Thymus (tissue), 11 donors: ENCODE measurements at regions not wholly inside any gene's neighbourhood (a gene's known extent, or its start where the extent isn't known, plus 50 kb on each side); places are given as distances from the start of the nearest gene placed in this dataset.

Source experiments
- DNase-seq, 9 donors: peaks; one replicate each; pipeline ENCODE4 v3.0.0-alpha.2; 2013; ENCODE audit warnings: low spot score in 9 of 9, low read depth in 6 of 9, missing footprints in 1 of 9
- H3K27ac ChIP-seq, 2 donors: one replicate each; pipeline ENCODE4 v1.5.1; 2013; ENCODE audit warnings: control low read depth in 1 of 2, low read depth in 1 of 2, low read length in 1 of 2, mild to moderate bottlenecking in 1 of 2, moderate library complexity in 1 of 2
- H3K27me3 ChIP-seq, 2 donors: one replicate each; pipeline ENCODE4 v1.5.1; 2013; ENCODE audit warnings: low read length in 1 of 2; ENCODE audit not compliant: control insufficient read depth in 2 of 2, insufficient read depth in 1 of 2
- H3K36me3 ChIP-seq, 2 donors: one replicate each; pipeline ENCODE4 v1.5.1; 2013; ENCODE audit warnings: low read length in 1 of 2, mild to moderate bottlenecking in 1 of 2, moderate library complexity in 1 of 2; ENCODE audit not compliant: control insufficient read depth in 2 of 2, insufficient read depth in 2 of 2
- H3K4me1 ChIP-seq, 2 donors: one replicate each; pipeline ENCODE4 v1.5.1; 2013; ENCODE audit warnings: low read length in 2 of 2; ENCODE audit not compliant: control insufficient read depth in 2 of 2, insufficient read depth in 2 of 2
- H3K4me3 ChIP-seq, 2 donors: one replicate each; pipeline ENCODE4 v1.5.1; 2013; ENCODE audit warnings: low read length in 2 of 2, control low read depth in 1 of 2, mild to moderate bottlenecking in 1 of 2
- H3K9me3 ChIP-seq, 2 donors: one replicate each; pipeline ENCODE4 v1.5.1; 2013; ENCODE audit warnings: low read length in 1 of 2, mild to moderate bottlenecking in 1 of 2; ENCODE audit not compliant: control insufficient read depth in 2 of 2, insufficient read depth in 1 of 2
- WGBS: extraction: QIAGEN DNeasy Blood & Tissue Kit; methylation state at CpG from one replicate; pipeline ENCODE4 v1.1.7; 2013; 5-methylcytosine and 5-hydroxymethylcytosine counted together
- donor health status: healthy.

DNA sequence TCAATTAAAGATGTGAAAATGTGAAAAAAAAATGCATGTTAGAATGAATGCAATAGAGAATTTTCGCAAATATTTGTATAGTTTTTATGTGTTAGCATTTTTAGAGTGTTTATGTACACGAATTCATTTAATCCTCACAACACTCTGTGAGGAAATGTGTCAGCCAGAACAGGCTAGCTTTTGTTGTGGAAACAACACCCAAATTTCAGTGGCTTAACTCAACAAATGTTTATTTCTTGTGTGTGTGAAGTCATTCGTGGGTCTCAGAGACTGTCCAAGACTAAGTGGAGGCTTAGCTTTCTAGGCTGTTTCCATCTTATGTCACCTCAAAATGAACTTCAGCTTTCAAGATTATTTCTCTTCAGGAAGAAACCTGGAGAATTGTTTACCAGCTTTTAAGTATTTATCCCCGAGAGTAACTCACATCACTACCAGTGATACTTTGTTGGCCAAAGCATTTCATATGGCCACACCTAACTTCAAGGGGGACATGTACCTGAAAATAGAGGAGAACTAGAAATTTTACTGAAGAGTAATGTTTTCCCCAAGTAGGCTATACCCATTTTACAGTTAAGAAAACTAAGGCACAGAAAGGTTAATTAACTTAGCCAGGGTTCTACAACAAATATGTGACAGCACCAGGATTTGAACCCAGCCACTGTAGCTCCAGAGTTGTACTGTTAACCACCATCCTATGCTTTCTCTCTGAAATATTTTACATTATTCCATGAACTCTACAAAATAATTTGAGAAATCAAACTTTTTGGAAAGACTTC lies 306.1 kb downstream of the QKI start:
- Histone ChIP-seq H3K9me3 (no peaks in the 10 kb centered on the region), H3K27me3 (no peaks in the 10 kb centered on the region), H3K36me3 (no peaks in the 10 kb centered on the region), H3K4me3 (no peak overlapping the region), H3K27ac (no peak overlapping the region), H3K4me1 (no peaks in the 10 kb centered on the region)
- DNase-seq: no peak
- 93% methylated on average over 4 of the region's 4 CpGs for WGBS

- WGBS: 95% methylated on average over 5 of the region's 5 CpGs
- no peak for DNase-seq
- H3K27ac ChIP-seq: no peak overlapping the region
- H3K4me3 ChIP-seq: no peak overlapping the region
- H3K4me1 ChIP-seq: no peaks in the 10 kb centered on the region
- H3K9me3 ChIP-seq: no peaks in the 10 kb centered on the region
- no peaks in the 10 kb centered on the region for H3K27me3 ChIP-seq
- no peaks in the 10 kb centered on the region for H3K36me3 ChIP-seq
Measured at GRCh38 chr6:163720005-163720404, 305.5 kb downstream of the QKI start.

- WGBS: 87% methylated on average over 20 of the region's 20 CpGs
- H3K27me3 ChIP-seq: no peaks in the 10 kb centered on the region
- DNase-seq: no peak
- H3K4me3 ChIP-seq: no peak overlapping the region
- H3K27ac ChIP-seq: no peak overlapping the region
- H3K36me3 ChIP-seq: no peaks in the 10 kb centered on the region
- no peaks in the 10 kb centered on the region for H3K4me1 ChIP-seq
- no peaks in the 10 kb centered on the region for H3K9me3 ChIP-seq
Measured at GRCh38 chr6:163719028-163719742, 304.7 kb downstream of the QKI start.

DNA sequence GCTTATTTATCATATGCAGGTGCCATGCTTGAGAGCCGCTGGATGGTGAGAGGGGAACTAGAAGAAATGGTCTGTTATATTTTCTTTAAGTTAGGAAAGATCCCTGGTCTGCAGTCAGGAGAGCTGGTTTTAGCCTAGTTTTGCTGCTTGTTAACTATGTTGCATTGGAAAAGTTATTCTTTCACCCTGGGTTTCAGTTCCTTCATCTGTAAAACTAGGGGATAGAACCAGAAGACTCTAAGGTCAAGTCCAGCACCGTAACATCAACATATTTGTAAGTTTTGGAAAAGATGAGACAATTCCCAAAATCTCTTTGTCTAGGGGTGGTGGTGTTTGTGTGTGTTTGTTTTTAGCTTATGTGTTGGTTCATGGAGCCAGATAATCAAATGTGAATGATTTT lies 304.0 kb downstream of the QKI start:
- WGBS: 95% methylated on average over 2 of the region's 2 CpGs
- H3K27me3 ChIP-seq: no peaks in the 10 kb centered on the region
- no peak overlapping the region for H3K4me3 ChIP-seq
- no peaks in the 10 kb centered on the region for H3K4me1 ChIP-seq
- no peak overlapping the region for H3K27ac ChIP-seq
- no peaks in the 10 kb centered on the region for H3K36me3 ChIP-seq
- H3K9me3 ChIP-seq: no peaks in the 10 kb centered on the region
- no peak for DNase-seq

GRCh38 chr6:163717106-163717764 lies 302.7 kb downstream of the QKI start:
- Histone ChIP-seq H3K36me3 (no peaks in the 10 kb centered on the region), H3K27ac (no peak overlapping the region), H3K4me3 (no peak overlapping the region), H3K4me1 (peaks cover 0 to 7% of the 10 kb centered on the region in 2 donors), H3K9me3 (no peaks in the 10 kb centered on the region), H3K27me3 (no peaks in the 10 kb centered on the region)
- no peak for DNase-seq
- WGBS: 94% methylated on average over 9 of the region's 9 CpGs

DNA sequence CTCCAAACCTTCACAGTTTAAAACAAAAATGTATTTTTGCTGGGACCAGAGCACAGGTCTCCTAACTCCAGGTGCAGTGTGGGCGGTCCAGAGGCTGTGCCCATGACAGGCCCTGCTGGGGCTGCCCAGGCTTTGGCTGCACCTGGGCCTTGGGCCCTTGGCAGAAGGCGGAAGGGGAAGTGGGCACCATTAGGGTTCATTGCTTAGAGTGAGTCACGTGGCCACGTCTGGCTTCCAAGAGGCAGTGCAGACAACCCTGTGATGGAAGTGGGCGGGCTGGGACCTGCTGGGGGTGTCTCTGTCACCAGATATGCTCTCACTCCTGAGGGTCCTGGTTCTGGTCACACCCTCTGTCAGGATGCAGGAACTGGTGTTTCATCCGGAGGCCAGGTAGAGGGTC lies 302.2 kb downstream of the QKI start:
- 67% methylated on average over 6 of the region's 6 CpGs for whole genome bisulfite sequencing
- Histone ChIP-seq H3K27ac (no peak overlapping the region), H3K27me3 (no peaks in the 10 kb centered on the region), H3K9me3 (no peaks in the 10 kb centered on the region), H3K4me1 (peaks cover 0 to 7% of the 10 kb centered on the region in 2 donors), H3K36me3 (no peaks in the 10 kb centered on the region), H3K4me3 (no peak overlapping the region)
- no peak for DNase-seq

- Histone ChIP-seq H3K36me3 (no peaks in the 10 kb centered on the region), H3K27me3 (no peaks in the 10 kb centered on the region), H3K27ac (no peak overlapping the region), H3K4me1 (peaks cover 0 to 7% of the 10 kb centered on the region in 2 donors), H3K9me3 (no peaks in the 10 kb centered on the region), H3K4me3 (no peak overlapping the region)
- no peak for DNase-seq
- 98% methylated on average over 7 of the region's 7 CpGs for WGBS
Measured at GRCh38 chr6:163715846-163716245, 301.3 kb downstream of the QKI start.

- H3K4me3 ChIP-seq: no peak overlapping the region
- no peak overlapping the region for H3K27ac ChIP-seq
- DNase-seq: no peak
- H3K27me3 ChIP-seq: no peaks in the 10 kb centered on the region
- H3K9me3 ChIP-seq: no peaks in the 10 kb centered on the region
- peaks cover 0 to 7% of the 10 kb centered on the region in 2 donors for H3K4me1 ChIP-seq
- H3K36me3 ChIP-seq: no peaks in the 10 kb centered on the region
- WGBS: 96% methylated on average over 10 of the region's 10 CpGs
Measured at GRCh38 chr6:163714179-163714578, 299.7 kb downstream of the QKI start.

DNA sequence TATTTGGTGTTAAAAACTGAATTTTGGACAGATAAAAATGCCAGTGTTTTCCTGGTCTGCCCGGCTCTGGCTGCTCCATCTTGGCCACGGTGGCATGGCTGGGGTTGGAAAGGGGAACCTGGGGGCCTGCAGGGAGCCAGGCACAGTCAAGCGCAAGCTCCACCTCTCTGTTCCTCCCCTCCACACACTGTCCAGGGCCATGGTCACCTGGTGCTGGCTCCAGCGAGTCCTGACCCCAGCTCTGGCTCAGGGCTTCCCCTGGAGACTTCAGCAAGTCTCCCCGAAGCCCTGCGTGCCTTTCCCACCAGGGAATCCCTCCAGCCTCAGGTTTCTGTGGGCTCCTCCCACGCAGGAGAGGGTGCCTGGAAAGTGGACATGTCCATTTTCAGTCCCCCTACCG lies 298.5 kb downstream of the QKI start:
- Histone ChIP-seq H3K4me1 (peaks cover 0 to 7% of the 10 kb centered on the region in 2 donors), H3K27ac (no peak overlapping the region), H3K4me3 (no peak overlapping the region), H3K9me3 (no peaks in the 10 kb centered on the region), H3K36me3 (no peaks in the 10 kb centered on the region), H3K27me3 (no peaks in the 10 kb centered on the region)
- DNase-seq: no peak
- WGBS: 83% methylated on average over 8 of the region's 8 CpGs
